SK-MEL-5 (cell line): ENCODE measurements at regions not wholly inside any gene's neighbourhood (a gene's known extent, or its start where the extent isn't known, plus 50 kb on each side); places are given as distances from the start of the nearest gene placed in this dataset.

ENCODE experiments used
- small RNA-seq, 2 experiments: library from RNA; depleted of rRNA; stranded (forward); fragments of <200 nt; gene quantifications; one replicate each; pipeline ENCODE3, GENCODE V24; 2014

Small RNA genes in the stretch of these regions (small RNA-seq; reads per million reads assigned to genes)
- gene RNU1-146P: 0 reads per million in 2 experiments
